GM13976 (cell line): ENCODE measurements at regions not wholly inside any gene's neighbourhood (a gene's known extent, or its start where the extent isn't known, plus 50 kb on each side); places are given as distances from the start of the nearest gene placed in this dataset.

ENCODE experiments used
- DNase-seq: peaks from one replicate; pipeline ENCODE4 v3.0.0; 2012; ENCODE audit warnings: low spot score
- in situ Hi-C: fragments of 300-500 bp; cut with MboI; formaldehyde crosslinking; loops from one replicate; pipeline ENCODE4 v1.12.0; 2022; ENCODE audit warnings: low sequenced_read_pairs, mixed read lengths, inconsistent platforms; ENCODE audit not compliant: unreplicated experiment
- TF ChIP-seq, protein P1 (sequence below): IDR thresholded peaks from 2 replicates; pipeline ENCODE4 v1.5.1; 2012; ENCODE audit warnings: borderline replicate concordance, mild to moderate bottlenecking; ENCODE audit not compliant: insufficient read depth; ENCODE audit errors: extremely low read depth, missing control alignments, control extremely low read depth

- TF ChIP-seq, protein P1, sequence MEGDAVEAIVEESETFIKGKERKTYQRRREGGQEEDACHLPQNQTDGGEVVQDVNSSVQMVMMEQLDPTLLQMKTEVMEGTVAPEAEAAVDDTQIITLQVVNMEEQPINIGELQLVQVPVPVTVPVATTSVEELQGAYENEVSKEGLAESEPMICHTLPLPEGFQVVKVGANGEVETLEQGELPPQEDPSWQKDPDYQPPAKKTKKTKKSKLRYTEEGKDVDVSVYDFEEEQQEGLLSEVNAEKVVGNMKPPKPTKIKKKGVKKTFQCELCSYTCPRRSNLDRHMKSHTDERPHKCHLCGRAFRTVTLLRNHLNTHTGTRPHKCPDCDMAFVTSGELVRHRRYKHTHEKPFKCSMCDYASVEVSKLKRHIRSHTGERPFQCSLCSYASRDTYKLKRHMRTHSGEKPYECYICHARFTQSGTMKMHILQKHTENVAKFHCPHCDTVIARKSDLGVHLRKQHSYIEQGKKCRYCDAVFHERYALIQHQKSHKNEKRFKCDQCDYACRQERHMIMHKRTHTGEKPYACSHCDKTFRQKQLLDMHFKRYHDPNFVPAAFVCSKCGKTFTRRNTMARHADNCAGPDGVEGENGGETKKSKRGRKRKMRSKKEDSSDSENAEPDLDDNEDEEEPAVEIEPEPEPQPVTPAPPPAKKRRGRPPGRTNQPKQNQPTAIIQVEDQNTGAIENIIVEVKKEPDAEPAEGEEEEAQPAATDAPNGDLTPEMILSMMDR = no peak
- in situ Hi-C loops = no loop called here
- DNase-seq = no peak
Measured at GRCh38 chr3:88936831-88937230, 170.6 kb upstream of the EPHA3 start.

DNA sequence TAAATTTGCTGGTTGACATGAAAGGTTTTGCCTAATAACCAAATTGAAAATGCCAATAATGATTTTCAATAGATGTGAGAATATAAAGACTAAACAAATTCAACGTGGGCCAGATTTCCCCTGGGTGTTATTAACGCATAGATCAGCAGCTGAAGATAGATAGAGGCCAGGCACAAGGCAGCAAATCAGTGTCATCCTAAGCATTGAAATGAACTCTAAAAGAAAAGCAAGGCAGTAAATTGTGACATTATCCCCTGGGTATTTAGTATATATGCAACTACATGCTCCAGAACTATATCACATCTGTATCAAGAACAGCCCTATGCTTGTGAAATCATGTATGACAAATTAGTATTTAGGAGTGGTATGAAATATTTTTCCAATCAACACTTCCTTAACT lies 167.1 kb upstream of the EPHA3 start:
- TF ChIP-seq, protein P1 = no peak
- in situ Hi-C loops = no loop called here
- DNase-seq = no peak

GRCh38 chr3:88947013-88947412 lies 160.4 kb upstream of the EPHA3 start:
- in situ Hi-C loops = no loop called here
- TF ChIP-seq, protein P1 = no peak
- no peak for DNase-seq

GRCh38 chr3:88954853-88955252 lies 152.6 kb upstream of the EPHA3 start:
- TF ChIP-seq, protein P1 = no peak
- no peak for DNase-seq
- in situ Hi-C loops = no loop called here

- in situ Hi-C loops = no loop called here
- no peak for DNase-seq
- TF ChIP-seq, protein P1 = no peak
Measured at GRCh38 chr3:88955274-88955673, 152.1 kb upstream of the EPHA3 start.

DNA sequence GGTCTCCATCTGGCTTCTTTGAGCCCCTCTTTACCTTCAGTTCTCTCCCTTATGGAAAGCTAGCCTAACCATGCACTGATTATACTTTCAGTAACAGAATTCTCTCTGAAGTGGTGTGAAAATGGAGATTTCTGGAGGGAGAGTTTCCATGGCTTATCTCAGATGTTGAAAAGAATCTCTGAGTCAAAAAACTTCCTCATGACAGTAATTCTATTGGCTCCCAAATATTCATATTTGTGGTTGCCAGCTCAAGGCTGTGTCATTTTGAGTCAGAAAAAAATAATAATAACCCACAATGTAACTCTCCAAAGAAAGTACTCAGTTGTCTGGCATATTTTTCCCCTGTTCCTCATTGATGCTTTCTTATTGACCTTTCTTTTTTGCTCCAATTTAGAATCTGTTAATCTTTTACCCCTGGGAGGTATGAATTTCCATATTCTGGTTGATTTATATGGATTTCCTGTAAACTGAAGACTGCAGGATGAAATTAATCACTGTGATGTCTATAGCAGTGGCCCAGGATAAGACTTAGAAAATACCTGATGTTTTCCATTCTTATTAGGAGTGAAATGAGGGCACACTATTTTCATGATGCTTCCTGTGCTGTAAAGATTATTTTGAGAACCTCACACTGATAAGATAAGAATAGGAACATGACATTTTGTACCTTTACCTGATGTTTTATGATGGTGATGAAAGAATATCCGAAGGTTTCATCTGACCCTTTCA lies 149.5 kb upstream of the EPHA3 start:
- no peak for DNase-seq
- in situ Hi-C loops = no loop called here
- TF ChIP-seq, protein P1 = no peak

GRCh38 chr3:88960019-88960418 lies 147.4 kb upstream of the EPHA3 start:
- in situ Hi-C loops = no loop called here
- TF ChIP-seq, protein P1 = no peak
- no peak for DNase-seq
